GM06990 (cell line): ENCODE measurements at regions not wholly inside any gene's neighbourhood (a gene's known extent, or its start where the extent isn't known, plus 50 kb on each side); places are given as distances from the start of the nearest gene placed in this dataset.
"Not testable (repeated sequence)": the region's sequence is repeated elsewhere in the genome, so short reads cannot be mapped to it uniquely, and the experiment has no call there.

Experiments
- DNase-seq: peaks from one replicate; pipeline ENCODE4 v3.0.0-alpha.2; 2011; ENCODE audit not compliant: insufficient read length; ENCODE audit errors: extremely low read depth
- H3K27me3 ChIP-seq: replicated peaks from 2 replicates; pipeline ENCODE4 v1.6.0; 2011; ENCODE audit warnings: low read length; ENCODE audit not compliant: control insufficient read depth, insufficient read depth
- H3K36me3 ChIP-seq: 2 replicates; pipeline ENCODE4 v1.5.1; 2011; ENCODE audit warnings: low read length; ENCODE audit not compliant: control insufficient read depth, insufficient read depth
- H3K4me3 ChIP-seq: replicated peaks from 2 replicates; pipeline ENCODE4 v1.5.1; 2011; ENCODE audit warnings: low read depth, mild to moderate bottlenecking, control low read depth, low read length
- CTCF ChIP-seq: IDR thresholded peaks from 2 replicates; pipeline ENCODE4 v1.5.1; 2011; ENCODE audit warnings: low read length, control low read depth, mild to moderate bottlenecking, inconsistent platforms; ENCODE audit not compliant: insufficient read depth, poor library complexity, severe bottlenecking

- no peak for TF ChIP-seq CTCF
- no peak for DNase-seq
- Histone ChIP-seq H3K36me3 (no peaks in the 10 kb centered on the region), H3K4me3 (no peak overlapping the region), H3K27me3 (no peaks in the 10 kb centered on the region)
These were observed 874.0 kb downstream of the PLOD2 start for GRCh38 chr3:145286937-145287336.

GRCh38 chr3:145290010-145290409, 871.0 kb downstream of the PLOD2 start:
- TF ChIP-seq CTCF: no peak
- H3K27me3 ChIP-seq: no peaks in the 10 kb centered on the region

GRCh38 chr3:145294572-145294971, 866.4 kb downstream of the PLOD2 start:
- H3K36me3 ChIP-seq: no peaks in the 10 kb centered on the region
- no peak overlapping the region for H3K4me3 ChIP-seq
- no peak for DNase-seq
- TF ChIP-seq CTCF: no peak
- H3K27me3 ChIP-seq: no peaks in the 10 kb centered on the region

More at GRCh38 chr3:145290010-145290409, 871.0 kb downstream of the PLOD2 start:
- DNase-seq: no peak
- H3K4me3 ChIP-seq: no peak overlapping the region
- no peaks in the 10 kb centered on the region for H3K36me3 ChIP-seq

GRCh38 chr3:145307272-145307671, 853.7 kb downstream of the PLOD2 start:
- TF ChIP-seq CTCF: no peak
- no peaks in the 10 kb centered on the region for H3K36me3 ChIP-seq
- no peak for DNase-seq
- no peaks in the 10 kb centered on the region for H3K27me3 ChIP-seq
- no peak overlapping the region for H3K4me3 ChIP-seq

GRCh38 chr3:145313751-145314150, 847.2 kb downstream of the PLOD2 start:
- no peak overlapping the region for H3K4me3 ChIP-seq
- no peaks in the 10 kb centered on the region for H3K36me3 ChIP-seq
- no peak for TF ChIP-seq CTCF
- H3K27me3 ChIP-seq: no peaks in the 10 kb centered on the region
- no peak for DNase-seq

- not testable (repeated sequence) for H3K4me3 ChIP-seq, H3K36me3 ChIP-seq, H3K27me3 ChIP-seq, DNase-seq
These were observed 844.7 kb downstream of the PLOD2 start for GRCh38 chr3:145316253-145316652.
